KMS-11 (cell line): ENCODE measurements at regions not wholly inside any gene's neighbourhood (a gene's known extent, or its start where the extent isn't known, plus 50 kb on each side); places are given as distances from the start of the nearest gene placed in this dataset.

Experiments used
- H2AFZ ChIP-seq: fragments of 200-600 bp; sonication (generic); 2 replicates; pipeline ENCODE4 v1.6.1; 2016; ENCODE audit warnings: antibody characterized with exemption, mixed run types, low read depth
- H3K27ac ChIP-seq: fragments of 200-600 bp; sonication (generic); 2 replicates; pipeline ENCODE4 v1.6.1; 2016; ENCODE audit warnings: mild to moderate bottlenecking, mixed run types
- H3K27me3 ChIP-seq: fragments of 200-600 bp; sonication (generic); 2 replicates; pipeline ENCODE4 v1.6.1; 2017; ENCODE audit warnings: mild to moderate bottlenecking, low read depth, mixed run types, moderate library complexity; ENCODE audit not compliant: insufficient read depth
- H3K36me3 ChIP-seq: fragments of 200-600 bp; sonication (generic); 2 replicates; pipeline ENCODE4 v1.6.1; 2017; ENCODE audit warnings: mild to moderate bottlenecking, mixed run types; ENCODE audit not compliant: insufficient read depth
- H3K4me1 ChIP-seq: fragments of 200-600 bp; sonication (generic); 2 replicates; pipeline ENCODE4 v1.6.1; 2016; ENCODE audit warnings: mild to moderate bottlenecking, low read depth, mixed run types; ENCODE audit not compliant: poor library complexity, severe bottlenecking
- H3K4me2 ChIP-seq: fragments of 200-600 bp; sonication (generic); 2 replicates; pipeline ENCODE4 v1.7.0; 2016; ENCODE audit warnings: mild to moderate bottlenecking, mixed run types
- H3K4me3 ChIP-seq: fragments of 200-600 bp; sonication (generic); IDR thresholded peaks from 2 replicates; pipeline ENCODE4 v1.6.1; 2017; ENCODE audit warnings: low read depth, low read length, mixed read lengths; ENCODE audit not compliant: insufficient read depth
- H3K79me2 ChIP-seq: fragments of 200-600 bp; sonication (generic); 2 replicates; pipeline ENCODE4 v1.6.1; 2016; ENCODE audit warnings: low read depth, mixed run types; ENCODE audit not compliant: insufficient read depth
- H3K9ac ChIP-seq: fragments of 200-600 bp; sonication (generic); 2 replicates; pipeline ENCODE4 v1.6.1; 2016; ENCODE audit warnings: mild to moderate bottlenecking, mixed run types
- H4K20me1 ChIP-seq: fragments of 200-600 bp; sonication (generic); 2 replicates; pipeline ENCODE4 v1.6.1; 2016; ENCODE audit warnings: mild to moderate bottlenecking, mixed run types; ENCODE audit not compliant: insufficient read depth
- TF ChIP-seq, protein P1 (sequence below): fragments of 200-600 bp; sonication (generic); conservative IDR thresholded peaks from 2 replicates; pipeline ENCODE4 v1.6.1; 2017; ENCODE audit warnings: low read depth, mild to moderate bottlenecking, antibody characterized with exemption, low read length, moderate library complexity, mixed read lengths

- Histone ChIP-seq H3K79me2 (no peaks in the 10 kb centered on the region), H3K27ac (no peak overlapping the region), H4K20me1 (no peaks in the 10 kb centered on the region), H3K36me3 (no peaks in the 10 kb centered on the region), H2AFZ (no peak overlapping the region), H3K4me1 (no peaks in the 10 kb centered on the region), H3K4me2 (no peak overlapping the region), H3K9ac (no peak overlapping the region), H3K4me3 (no peak overlapping the region), H3K27me3 (no peaks in the 10 kb centered on the region)
- TF ChIP-seq, protein P1, sequence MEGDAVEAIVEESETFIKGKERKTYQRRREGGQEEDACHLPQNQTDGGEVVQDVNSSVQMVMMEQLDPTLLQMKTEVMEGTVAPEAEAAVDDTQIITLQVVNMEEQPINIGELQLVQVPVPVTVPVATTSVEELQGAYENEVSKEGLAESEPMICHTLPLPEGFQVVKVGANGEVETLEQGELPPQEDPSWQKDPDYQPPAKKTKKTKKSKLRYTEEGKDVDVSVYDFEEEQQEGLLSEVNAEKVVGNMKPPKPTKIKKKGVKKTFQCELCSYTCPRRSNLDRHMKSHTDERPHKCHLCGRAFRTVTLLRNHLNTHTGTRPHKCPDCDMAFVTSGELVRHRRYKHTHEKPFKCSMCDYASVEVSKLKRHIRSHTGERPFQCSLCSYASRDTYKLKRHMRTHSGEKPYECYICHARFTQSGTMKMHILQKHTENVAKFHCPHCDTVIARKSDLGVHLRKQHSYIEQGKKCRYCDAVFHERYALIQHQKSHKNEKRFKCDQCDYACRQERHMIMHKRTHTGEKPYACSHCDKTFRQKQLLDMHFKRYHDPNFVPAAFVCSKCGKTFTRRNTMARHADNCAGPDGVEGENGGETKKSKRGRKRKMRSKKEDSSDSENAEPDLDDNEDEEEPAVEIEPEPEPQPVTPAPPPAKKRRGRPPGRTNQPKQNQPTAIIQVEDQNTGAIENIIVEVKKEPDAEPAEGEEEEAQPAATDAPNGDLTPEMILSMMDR: no peak
Measured at GRCh38 chr14:98240376-98240775, 1031.6 kb downstream of the BCL11B start.

DNA sequence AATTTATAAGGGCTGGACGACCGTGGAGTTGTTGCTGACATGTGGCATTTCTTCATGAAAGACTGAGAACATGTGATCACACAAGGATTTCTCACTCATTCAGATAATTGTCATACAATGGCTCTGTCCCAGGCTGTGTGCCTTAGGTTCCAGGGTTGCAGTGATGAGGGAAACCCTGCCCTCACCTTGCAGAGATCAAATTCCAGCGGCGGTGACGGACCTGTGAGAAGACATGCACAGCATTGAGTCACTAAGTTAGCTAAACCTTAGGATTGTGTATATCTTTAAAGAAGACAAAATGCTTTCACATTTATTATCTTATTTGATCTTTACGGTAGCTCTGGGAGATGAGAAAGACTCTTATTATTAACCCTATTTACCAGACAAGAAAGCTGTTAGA is 1029.1 kb downstream of the BCL11B start:
- H3K79me2 ChIP-seq: no peaks in the 10 kb centered on the region
- TF ChIP-seq, protein P1: no peak
- no peaks in the 10 kb centered on the region for H4K20me1 ChIP-seq
- H3K36me3 ChIP-seq: no peaks in the 10 kb centered on the region
- no peak overlapping the region for H3K4me3 ChIP-seq
- no peak overlapping the region for H2AFZ ChIP-seq
- no peak overlapping the region for H3K27ac ChIP-seq
- no peaks in the 10 kb centered on the region for H3K27me3 ChIP-seq
- no peak overlapping the region for H3K4me2 ChIP-seq
- no peaks in the 10 kb centered on the region for H3K4me1 ChIP-seq
- H3K9ac ChIP-seq: no peak overlapping the region

DNA sequence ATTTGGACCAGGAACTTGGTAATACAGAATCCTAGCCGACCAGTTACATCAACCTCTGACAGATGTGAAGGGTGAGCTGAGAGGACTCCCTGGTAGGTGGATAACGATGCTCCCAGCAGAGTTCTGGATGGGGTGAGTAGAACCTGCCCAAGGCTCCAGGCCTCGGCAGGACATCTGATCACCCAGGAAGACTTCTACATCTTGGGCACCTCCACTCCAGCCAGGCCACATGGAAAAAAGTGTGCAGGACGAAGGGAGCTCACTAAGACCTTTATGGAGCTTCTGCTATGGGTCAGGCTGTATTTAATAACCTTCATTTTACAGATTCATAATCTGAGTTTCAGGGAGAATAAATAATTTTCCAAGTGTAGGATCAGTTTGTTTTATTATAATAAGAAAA is 1028.7 kb downstream of the BCL11B start:
- H3K79me2 ChIP-seq: no peaks in the 10 kb centered on the region
- H3K36me3 ChIP-seq: no peaks in the 10 kb centered on the region
- TF ChIP-seq, protein P1: no peak
- H3K4me2 ChIP-seq: no peak overlapping the region
- H4K20me1 ChIP-seq: no peaks in the 10 kb centered on the region
- H3K27me3 ChIP-seq: no peaks in the 10 kb centered on the region
- H3K4me1 ChIP-seq: no peaks in the 10 kb centered on the region
- no peak overlapping the region for H3K9ac ChIP-seq
- no peak overlapping the region for H3K27ac ChIP-seq
- H2AFZ ChIP-seq: no peak overlapping the region
- H3K4me3 ChIP-seq: no peak overlapping the region

- no peak overlapping the region for H3K4me2 ChIP-seq
Measured at GRCh38 chr14:98244162-98244948, 1027.6 kb downstream of the BCL11B start.

More at GRCh38 chr14:98244162-98244948, 1027.6 kb downstream of the BCL11B start:
- H3K4me3 ChIP-seq: no peak overlapping the region
- H3K4me1 ChIP-seq: no peaks in the 10 kb centered on the region
- H3K9ac ChIP-seq: no peak overlapping the region
- H4K20me1 ChIP-seq: no peaks in the 10 kb centered on the region
- no peaks in the 10 kb centered on the region for H3K79me2 ChIP-seq
- TF ChIP-seq, protein P1: no peak
- H3K36me3 ChIP-seq: no peaks in the 10 kb centered on the region
- no peaks in the 10 kb centered on the region for H3K27me3 ChIP-seq
- no peak overlapping the region for H2AFZ ChIP-seq
- H3K27ac ChIP-seq: no peak overlapping the region
